Stimulated activated CD8-positive, alpha-beta memory T cell treated with anti-CD3 and anti-CD28 coated beads, Interleukin-7, amount 100 ng/mL, for 4 hours (primary cell): ENCODE measurements at regions not wholly inside any gene's neighbourhood (a gene's known extent, or its start where the extent isn't known, plus 50 kb on each side); places are given as distances from the start of the nearest gene placed in this dataset.

Experiments
- DNase-seq, 2 donors: peaks; one replicate each; pipeline ENCODE4 v3.0.0-alpha.2; 2020; ENCODE audit warnings: low read depth in 2 of 2

GRCh38 chr4:153076861-153077260 lies 127.4 kb upstream of the TRIM2 start:
- DNase-seq, result no peak

GRCh38 chr4:153079857-153080391 lies 124.3 kb upstream of the TRIM2 start:
- DNase-seq, result no peak

- DNase-seq, result no peak
Observed at GRCh38 chr4:153081006-153081580, 123.2 kb upstream of the TRIM2 start.

DNA sequence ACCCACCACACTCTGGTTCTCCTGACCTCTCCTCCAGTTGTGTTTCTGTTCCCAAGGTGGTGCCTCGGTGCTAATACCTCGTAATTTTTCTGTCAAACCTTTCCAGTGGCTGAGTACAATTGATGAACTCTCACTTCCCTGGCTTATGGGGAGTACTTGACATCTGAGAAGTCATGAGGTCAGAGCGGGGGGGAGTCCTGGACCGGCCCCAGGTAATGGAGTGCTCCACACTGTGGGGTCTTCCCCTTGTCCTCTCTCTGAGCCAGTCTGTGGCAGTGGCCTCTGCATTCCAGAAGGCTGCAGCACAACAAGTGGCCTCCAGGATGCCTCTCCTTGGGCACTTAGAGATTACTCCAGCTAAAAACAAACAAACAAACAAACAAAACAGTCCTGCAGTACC lies 122.5 kb upstream of the TRIM2 start:
- DNase-seq, result no peak

- DNase-seq, result no peak
Observed at GRCh38 chr4:153082322-153083301, 121.6 kb upstream of the TRIM2 start.

GRCh38 chr4:153083447-153083947 lies 120.7 kb upstream of the TRIM2 start:
- peak; percentile 12 to 19 for DNase-seq

GRCh38 chr4:153084224-153084979 lies 119.8 kb upstream of the TRIM2 start:
- DNase-seq, result no peak

- peak; percentile 68 to 69 for DNase-seq
Observed at GRCh38 chr4:153084980-153085630, 119.1 kb upstream of the TRIM2 start.

DNA sequence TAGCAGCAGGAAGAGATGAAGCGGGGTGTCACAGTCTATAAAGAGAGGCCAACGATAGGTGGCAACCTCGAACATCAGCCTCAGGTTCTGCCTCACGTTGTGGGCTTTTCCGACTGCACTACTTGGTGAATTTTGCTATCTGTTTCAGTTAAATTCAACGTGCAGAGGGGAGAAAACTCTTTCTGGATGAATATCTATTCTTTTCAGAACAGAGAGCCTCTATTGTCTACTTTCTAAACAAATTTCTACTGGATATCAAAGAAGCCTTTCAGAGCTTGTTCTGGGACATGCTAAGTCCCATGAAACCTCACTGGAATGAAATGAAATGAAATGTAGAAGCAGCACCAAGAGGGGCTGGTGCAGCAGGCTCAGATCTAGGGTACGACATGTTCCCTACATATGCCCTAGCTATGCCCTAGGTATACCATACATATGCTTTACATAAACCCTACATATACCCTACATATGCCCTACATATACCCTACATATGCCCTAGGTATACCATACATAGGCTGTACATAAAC lies 116.5 kb upstream of the TRIM2 start:
- DNase-seq, result no peak

- no peak for DNase-seq
Observed at GRCh38 chr4:153089742-153090141, 114.5 kb upstream of the TRIM2 start.

DNA sequence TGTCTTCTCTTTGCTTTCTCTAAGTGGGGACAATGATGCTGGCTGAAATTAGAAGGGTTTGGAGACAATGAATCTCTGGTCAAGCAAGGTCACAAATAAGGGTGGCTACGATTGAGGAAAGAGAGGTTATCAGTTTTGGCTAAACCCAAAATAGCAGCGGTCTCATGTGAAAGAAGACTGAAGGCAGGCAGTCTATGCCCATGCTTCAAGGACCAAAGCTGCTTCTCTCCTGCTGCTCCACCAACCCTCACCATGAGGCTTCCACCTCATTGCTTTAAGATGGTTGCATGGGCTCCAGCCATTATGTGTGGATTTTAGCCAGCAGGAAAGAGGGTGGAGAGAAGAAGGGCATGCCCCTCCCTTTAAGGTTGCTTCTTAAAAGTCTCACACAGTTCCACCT lies 114.1 kb upstream of the TRIM2 start:
- DNase-seq, result no peak

- no peak for DNase-seq
Observed at GRCh38 chr4:153090670-153091385, 113.4 kb upstream of the TRIM2 start.

DNA sequence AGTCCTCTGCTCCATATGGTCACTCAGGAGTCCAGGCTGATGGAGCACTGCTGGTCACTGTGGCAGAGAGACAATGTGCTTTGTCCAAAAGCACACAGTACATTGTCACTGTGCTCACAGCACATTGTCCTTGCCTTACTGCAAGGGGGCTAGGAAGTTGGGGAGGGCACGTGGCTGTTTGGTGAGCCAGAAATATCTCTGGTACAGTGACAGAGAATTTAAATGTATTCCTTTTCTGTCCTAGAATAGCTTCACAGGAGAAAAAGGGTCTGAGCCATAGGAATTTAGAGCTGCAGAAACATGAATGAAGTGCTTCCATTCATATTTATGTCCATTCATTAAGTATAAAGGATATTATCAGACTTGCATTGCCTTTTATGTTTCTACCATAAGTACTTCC lies 110.8 kb upstream of the TRIM2 start:
- no peak for DNase-seq

DNA sequence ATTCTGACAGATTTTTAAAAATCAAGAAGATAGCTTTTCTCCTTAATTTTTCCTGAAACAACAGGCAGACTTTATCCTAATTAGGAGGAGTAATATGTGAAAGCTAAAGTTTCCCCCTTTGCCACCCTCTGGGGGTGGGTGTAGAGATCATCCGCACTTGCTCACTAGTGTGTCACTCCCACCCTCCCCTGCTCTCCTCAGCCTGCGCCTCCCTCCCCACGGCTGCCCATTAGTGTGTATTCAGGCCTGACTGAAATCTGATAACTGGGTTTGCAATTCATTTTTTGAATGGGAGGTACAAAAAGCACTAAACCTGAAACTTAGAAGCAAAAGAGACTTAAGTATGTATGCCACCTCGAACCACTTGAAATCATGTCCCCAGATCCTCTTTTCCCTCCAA lies 110.4 kb upstream of the TRIM2 start:
- no peak for DNase-seq

DNA sequence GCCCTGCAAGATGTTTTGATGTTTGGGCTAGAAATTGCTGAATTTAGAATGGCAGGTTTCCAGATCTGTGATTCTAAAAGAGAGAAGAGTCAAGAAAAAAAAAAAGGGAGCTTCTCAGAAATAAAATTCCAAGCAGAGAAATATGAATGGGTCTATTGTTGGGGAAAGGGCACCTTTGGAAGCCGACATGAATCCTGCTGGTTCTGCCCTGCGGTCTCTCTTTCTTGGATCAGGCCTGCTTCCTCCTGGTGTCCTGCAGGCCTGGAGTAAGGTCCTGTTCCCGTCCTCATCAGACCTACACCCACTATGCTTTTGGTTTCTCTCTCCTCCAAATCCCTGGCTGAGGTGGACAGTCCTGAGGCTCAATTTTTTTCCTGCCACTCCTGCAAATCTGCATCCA lies 109.8 kb upstream of the TRIM2 start:
- no peak for DNase-seq

- no peak for DNase-seq
Observed at GRCh38 chr4:153095448-153096204, 108.6 kb upstream of the TRIM2 start.

DNA sequence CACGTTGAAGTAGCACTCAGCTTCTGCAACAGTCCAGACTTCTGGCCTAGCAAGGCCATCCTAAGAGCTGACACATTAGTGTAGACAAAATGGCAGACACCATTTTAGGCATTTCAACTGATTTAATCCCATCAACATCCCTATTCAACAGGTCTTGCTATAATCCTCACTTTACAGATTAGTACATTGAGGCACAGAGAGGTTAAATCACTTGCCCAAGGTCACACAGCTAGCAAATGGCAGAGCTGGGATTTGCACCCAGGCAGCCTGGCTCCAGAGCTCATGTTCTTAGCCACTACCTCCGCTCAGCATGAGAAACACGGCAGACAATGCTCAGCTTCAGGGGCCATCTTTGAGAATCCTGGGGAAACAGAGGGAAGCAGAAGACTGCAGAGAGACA lies 107.9 kb upstream of the TRIM2 start:
- no peak for DNase-seq

GRCh38 chr4:153098427-153098826 lies 105.8 kb upstream of the TRIM2 start:
- DNase-seq, result no peak

GRCh38 chr4:153099391-153100140 lies 104.7 kb upstream of the TRIM2 start:
- no peak for DNase-seq
